ENCODE measurements at regions not wholly inside any gene's neighbourhood (a gene's known extent, or its start where the extent isn't known, plus 50 kb on each side); places are given as distances from the start of the nearest gene placed in this dataset.

DNA sequence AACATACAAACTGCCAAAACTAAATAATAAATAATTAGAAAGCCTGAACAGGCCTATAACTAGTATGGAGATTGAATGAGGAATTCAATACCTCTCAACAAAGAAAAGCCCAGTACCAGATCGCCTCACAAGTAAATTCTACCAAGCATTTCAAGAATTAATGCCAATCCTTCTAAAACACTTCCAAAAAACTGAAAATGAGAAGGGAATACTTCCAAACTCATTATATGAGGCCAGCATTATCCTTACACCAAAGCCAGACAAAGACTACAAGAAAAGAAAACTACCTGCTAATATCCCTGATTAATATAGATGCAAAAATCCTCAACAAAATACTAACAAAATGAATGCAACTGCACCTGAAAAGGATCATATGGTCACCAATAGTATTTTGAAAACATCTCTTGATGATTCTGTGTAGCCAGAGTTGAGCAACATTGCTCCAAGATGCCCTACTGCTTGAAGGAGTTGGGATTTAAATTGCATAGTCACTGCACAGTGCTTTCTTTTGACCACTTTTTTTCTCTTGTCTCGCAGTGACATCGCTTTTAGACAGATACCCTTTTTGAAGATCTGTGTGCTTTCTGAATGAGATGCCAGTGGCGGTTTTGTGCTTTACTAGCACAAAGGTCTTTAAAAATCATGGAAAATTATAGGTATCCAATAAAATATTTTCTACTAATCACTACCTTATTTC lies 487.2 kb upstream of the RASGRP1 start:
- H3K4me3 ChIP-seq (ENCODE audit: low read depth, low read length) = no peak overlapping the region
- TF ChIP-seq, protein P1, sequence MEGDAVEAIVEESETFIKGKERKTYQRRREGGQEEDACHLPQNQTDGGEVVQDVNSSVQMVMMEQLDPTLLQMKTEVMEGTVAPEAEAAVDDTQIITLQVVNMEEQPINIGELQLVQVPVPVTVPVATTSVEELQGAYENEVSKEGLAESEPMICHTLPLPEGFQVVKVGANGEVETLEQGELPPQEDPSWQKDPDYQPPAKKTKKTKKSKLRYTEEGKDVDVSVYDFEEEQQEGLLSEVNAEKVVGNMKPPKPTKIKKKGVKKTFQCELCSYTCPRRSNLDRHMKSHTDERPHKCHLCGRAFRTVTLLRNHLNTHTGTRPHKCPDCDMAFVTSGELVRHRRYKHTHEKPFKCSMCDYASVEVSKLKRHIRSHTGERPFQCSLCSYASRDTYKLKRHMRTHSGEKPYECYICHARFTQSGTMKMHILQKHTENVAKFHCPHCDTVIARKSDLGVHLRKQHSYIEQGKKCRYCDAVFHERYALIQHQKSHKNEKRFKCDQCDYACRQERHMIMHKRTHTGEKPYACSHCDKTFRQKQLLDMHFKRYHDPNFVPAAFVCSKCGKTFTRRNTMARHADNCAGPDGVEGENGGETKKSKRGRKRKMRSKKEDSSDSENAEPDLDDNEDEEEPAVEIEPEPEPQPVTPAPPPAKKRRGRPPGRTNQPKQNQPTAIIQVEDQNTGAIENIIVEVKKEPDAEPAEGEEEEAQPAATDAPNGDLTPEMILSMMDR (IDR thresholded peaks at IDR 0.05; ENCODE audit: low read depth, low read length) = no peak

GRCh38 chr15:39052323-39052705 lies 487.7 kb upstream of the RASGRP1 start:
- no peak overlapping the region for H3K4me3 ChIP-seq (ENCODE audit: low read depth, low read length)
- TF ChIP-seq, protein P1 (IDR thresholded peaks at IDR 0.05; ENCODE audit: low read depth, low read length) = no peak

- H3K4me3 ChIP-seq (ENCODE audit: low read depth, low read length) = no peak overlapping the region
- TF ChIP-seq, protein P1 (IDR thresholded peaks at IDR 0.05; ENCODE audit: low read depth, low read length) = no peak
Measured at GRCh38 chr15:39053480-39053879, 488.9 kb upstream of the RASGRP1 start.

DNA sequence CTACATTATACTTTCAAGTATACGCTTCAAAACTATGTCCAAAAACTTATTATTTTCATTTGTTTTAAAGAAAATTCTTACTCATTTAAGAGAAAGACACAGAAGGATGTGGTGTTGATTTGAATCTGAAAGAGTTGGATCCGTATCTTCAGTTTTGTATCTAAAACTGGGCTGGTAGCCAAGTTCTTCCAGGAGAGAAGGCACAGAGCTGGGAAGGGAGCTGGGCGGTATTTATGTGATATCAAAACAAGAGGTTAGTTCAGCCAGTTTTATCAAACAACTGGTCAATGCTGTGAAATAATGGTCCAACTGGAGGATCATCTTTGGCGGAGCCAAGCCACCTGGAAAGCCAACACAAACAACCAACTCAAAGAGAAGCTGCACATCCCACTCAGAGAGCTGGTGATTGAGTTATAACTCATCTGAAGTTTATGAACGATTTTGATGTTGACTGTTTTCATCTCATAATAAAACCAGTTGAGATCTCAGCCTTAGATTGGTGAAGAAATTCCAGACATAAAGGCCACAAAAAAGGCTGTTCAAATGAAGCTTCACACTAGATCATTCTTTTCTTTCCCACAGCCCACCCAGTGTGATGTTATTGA lies 489.6 kb upstream of the RASGRP1 start:
- TF ChIP-seq, protein P1 (IDR thresholded peaks at IDR 0.05; ENCODE audit: low read depth, low read length) = no peak
- no peak overlapping the region for H3K4me3 ChIP-seq (ENCODE audit: low read depth, low read length)

- TF ChIP-seq, protein P1 (IDR thresholded peaks at IDR 0.05; ENCODE audit: low read depth, low read length) = no peak
- H3K4me3 ChIP-seq (ENCODE audit: low read depth, low read length) = no peak overlapping the region
Measured at GRCh38 chr15:39056357-39056756, 491.7 kb upstream of the RASGRP1 start.

DNA sequence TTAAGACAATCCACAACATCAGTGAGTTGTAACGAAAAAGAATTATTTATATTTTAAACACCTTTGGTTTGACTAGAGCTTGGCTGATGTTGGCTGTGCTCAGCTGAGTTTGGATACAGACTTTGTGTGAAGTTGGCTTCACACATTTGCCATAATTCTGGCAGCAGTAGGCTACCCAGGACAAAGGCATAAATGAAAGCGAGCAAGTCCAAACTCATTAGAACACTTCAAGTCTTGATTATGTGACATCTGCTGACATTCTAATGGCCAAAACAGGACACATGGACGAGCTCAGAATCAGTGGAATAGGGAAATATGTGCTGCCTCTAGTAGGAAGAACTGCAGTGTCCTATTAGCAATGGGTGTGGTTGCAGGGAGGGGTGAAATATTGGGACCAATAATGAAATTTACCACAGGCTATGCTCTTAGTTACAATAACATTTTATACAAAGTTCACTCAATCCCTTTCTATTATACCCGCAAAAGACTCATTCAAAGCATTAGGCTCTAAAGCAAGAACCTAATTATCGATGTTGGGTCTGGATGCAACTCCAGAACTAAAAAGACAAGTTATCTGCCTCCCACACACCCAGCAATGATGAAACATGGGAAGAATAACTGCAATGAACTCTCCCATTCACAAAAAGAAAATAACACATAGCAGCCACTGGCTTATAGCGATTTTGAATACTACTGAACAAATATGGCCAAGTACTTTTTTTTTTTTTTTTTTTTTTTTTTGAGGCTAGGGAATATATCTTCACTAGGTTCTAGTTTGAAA lies 493.9 kb upstream of the RASGRP1 start:
- TF ChIP-seq, protein P1 (IDR thresholded peaks at IDR 0.05; ENCODE audit: low read depth, low read length) = no peak
- no peak overlapping the region for H3K4me3 ChIP-seq (ENCODE audit: low read depth, low read length)

GRCh38 chr15:39059917-39060316 lies 495.3 kb upstream of the RASGRP1 start:
- TF ChIP-seq, protein P1 (IDR thresholded peaks at IDR 0.05; ENCODE audit: low read depth, low read length) = no peak
- H3K4me3 ChIP-seq (ENCODE audit: low read depth, low read length) = no peak overlapping the region

All from WI38 (cell line).